ENCODE measurements at regions not wholly inside any gene's neighbourhood (a gene's known extent, or its start where the extent isn't known, plus 50 kb on each side); places are given as distances from the start of the nearest gene placed in this dataset.
A peak's percentile ranks its signal among the peaks of the same experiment; 100 is the strongest.

GRCh38 chr1:116261227-116261626, 111.8 kb upstream of the ATP1A1 start:
- intact Hi-C loops (cut with micrococcal nuclease), result no loop called here
- Mint-ChIP-seq H3K27ac (peak overlapping the region in 1 of 7 donors; percentile 40), H3K9me3 (no peaks in the 10 kb centered on the region), H3K4me1 (peaks cover 5 to 24% (median 16%) of the 10 kb centered on the region in 4 donors), H3K36me3 (no peaks in the 10 kb centered on the region), H3K27me3 (peaks cover 0 to 1% of the 10 kb centered on the region in 2 donors), H3K4me3 (no peak overlapping the region)
- Histone ChIP-seq H3K36me3 (ENCODE audit: insufficient read depth, low read length) (no peaks in the 10 kb centered on the region), H3K27ac (ENCODE audit: low read depth, low read length) (no peak overlapping the region), H3K9me3 (ENCODE audit: control insufficient read depth in 1 of 2, low read length in 2 of 2) (no peaks in the 10 kb centered on the region), H3K27me3 (ENCODE audit: insufficient read depth, low read length) (no peaks in the 10 kb centered on the region), H3K4me3 (ENCODE audit: low read length in 2 of 2) (no peak overlapping the region), H3K4me1 (ENCODE audit: insufficient read depth, low read length) (no peaks in the 10 kb centered on the region)
- CTCF ChIA-PET (ENCODE audit: partially characterized antibody), result no interaction called here
- POLR2A ChIA-PET (ENCODE audit: partially characterized antibody), result no interaction called here
- no peak for DNase-seq

GRCh38 chr1:116262207-116262994, 110.6 kb upstream of the ATP1A1 start:
- Histone ChIP-seq H3K9me3 (ENCODE audit: control insufficient read depth in 1 of 2, low read length in 2 of 2) (no peaks in the 10 kb centered on the region), H3K27ac (ENCODE audit: low read depth, low read length) (no peak overlapping the region), H3K4me3 (ENCODE audit: low read length in 2 of 2) (no peak overlapping the region), H3K4me1 (ENCODE audit: insufficient read depth, low read length) (no peaks in the 10 kb centered on the region), H3K27me3 (ENCODE audit: insufficient read depth, low read length) (no peaks in the 10 kb centered on the region), H3K36me3 (ENCODE audit: insufficient read depth, low read length) (no peaks in the 10 kb centered on the region)
- Mint-ChIP-seq H3K36me3 (no peaks in the 10 kb centered on the region), H3K27ac (peak overlapping the region in 2 of 7 donors; percentile 7 to 73), H3K9me3 (no peaks in the 10 kb centered on the region), H3K4me3 (no peak overlapping the region), H3K4me1 (peaks cover 5 to 26% (median 16%) of the 10 kb centered on the region in 4 donors), H3K27me3 (peaks cover 0 to 1% of the 10 kb centered on the region in 2 donors)
- DNase-seq, result no peak
- CTCF ChIA-PET (ENCODE audit: partially characterized antibody), result no interaction called here
- POLR2A ChIA-PET (ENCODE audit: partially characterized antibody), result interaction anchor here (0.6 kb wide), 1 partner anchor 59 kb away, joined by 3 read pairs; no protein-coding TSS in a partner anchor
- intact Hi-C loops (cut with micrococcal nuclease), result no loop called here

GRCh38 chr1:116262995-116263385, 110.1 kb upstream of the ATP1A1 start:
- no peaks in the 10 kb centered on the region for H3K36me3 ChIP-seq (ENCODE audit: insufficient read depth, low read length)
- no peaks in the 10 kb centered on the region for H3K9me3 ChIP-seq (ENCODE audit: control insufficient read depth in 1 of 2, low read length in 2 of 2)
- H3K9me3 Mint-ChIP-seq, result no peaks in the 10 kb centered on the region
- H3K27ac Mint-ChIP-seq, result no peak overlapping the region
- no peak overlapping the region for H3K4me3 Mint-ChIP-seq
- POLR2A ChIA-PET (ENCODE audit: partially characterized antibody), result interaction anchor here (0.6 kb wide), 1 partner anchor 59 kb away, joined by 3 read pairs; no protein-coding TSS in a partner anchor
- H3K4me1 ChIP-seq (ENCODE audit: insufficient read depth, low read length), result peaks cover 2% of the 10 kb centered on the region
- H3K4me1 Mint-ChIP-seq, result peaks cover 8 to 32% (median 17%) of the 10 kb centered on the region in 4 donors
- no peaks in the 10 kb centered on the region for H3K36me3 Mint-ChIP-seq
- intact Hi-C loops (cut with micrococcal nuclease), result no loop called here
- H3K27ac ChIP-seq (ENCODE audit: low read depth, low read length), result no peak overlapping the region
- CTCF ChIA-PET (ENCODE audit: partially characterized antibody), result no interaction called here
- no peak overlapping the region for H3K4me3 ChIP-seq (ENCODE audit: low read length in 2 of 2)
- H3K27me3 ChIP-seq (ENCODE audit: insufficient read depth, low read length), result no peaks in the 10 kb centered on the region
- H3K27me3 Mint-ChIP-seq, result peaks cover 0 to under 1% of the 10 kb centered on the region in 2 donors
- DNase-seq, result no peak

- Histone ChIP-seq H3K9me3 (ENCODE audit: control insufficient read depth in 1 of 2, low read length in 2 of 2) (no peaks in the 10 kb centered on the region), H3K36me3 (ENCODE audit: insufficient read depth, low read length) (no peaks in the 10 kb centered on the region), H3K27me3 (ENCODE audit: insufficient read depth, low read length) (no peaks in the 10 kb centered on the region), H3K27ac (ENCODE audit: low read depth, low read length) (no peak overlapping the region), H3K4me3 (ENCODE audit: low read length in 2 of 2) (no peak overlapping the region), H3K4me1 (ENCODE audit: insufficient read depth, low read length) (peaks cover 6% of the 10 kb centered on the region)
- Mint-ChIP-seq H3K36me3 (no peaks in the 10 kb centered on the region), H3K4me3 (no peak overlapping the region), H3K27ac (peak overlapping the region in 1 of 7 donors; percentile 52), H3K27me3 (no peaks in the 10 kb centered on the region), H3K9me3 (no peaks in the 10 kb centered on the region), H3K4me1 (peaks cover 0 to 16% (median 13%) of the 10 kb centered on the region in 4 donors)
- POLR2A ChIA-PET (ENCODE audit: partially characterized antibody), result no interaction called here
- intact Hi-C loops (cut with micrococcal nuclease), result no loop called here
- no peak for DNase-seq
- CTCF ChIA-PET (ENCODE audit: partially characterized antibody), result no interaction called here
Measured at GRCh38 chr1:116265931-116266863, 106.8 kb upstream of the ATP1A1 start.

- H3K4me3 ChIP-seq (ENCODE audit: low read length in 2 of 2), result no peak overlapping the region
- Mint-ChIP-seq H3K27ac (no peak overlapping the region), H3K36me3 (no peaks in the 10 kb centered on the region), H3K9me3 (no peaks in the 10 kb centered on the region), H3K4me3 (no peak overlapping the region), H3K4me1 (peaks cover 0 to 15% (median 11%) of the 10 kb centered on the region in 4 donors), H3K27me3 (no peaks in the 10 kb centered on the region)
- CTCF ChIA-PET (ENCODE audit: partially characterized antibody), result no interaction called here
- no peak overlapping the region for H3K27ac ChIP-seq (ENCODE audit: low read depth, low read length)
- no peaks in the 10 kb centered on the region for H3K36me3 ChIP-seq (ENCODE audit: insufficient read depth, low read length)
- no peak for DNase-seq
- no peaks in the 10 kb centered on the region for H3K9me3 ChIP-seq (ENCODE audit: control insufficient read depth in 1 of 2, low read length in 2 of 2)
- peaks cover 6% of the 10 kb centered on the region for H3K4me1 ChIP-seq (ENCODE audit: insufficient read depth, low read length)
- POLR2A ChIA-PET (ENCODE audit: partially characterized antibody), result no interaction called here
- H3K27me3 ChIP-seq (ENCODE audit: insufficient read depth, low read length), result no peaks in the 10 kb centered on the region
- intact Hi-C loops (cut with micrococcal nuclease), result no loop called here
Measured at GRCh38 chr1:116266864-116267212, 106.2 kb upstream of the ATP1A1 start.

- Mint-ChIP-seq H3K27me3 (no peaks in the 10 kb centered on the region), H3K36me3 (no peaks in the 10 kb centered on the region), H3K27ac (peak overlapping the region in 1 of 7 donors; percentile 19), H3K9me3 (no peaks in the 10 kb centered on the region), H3K4me3 (no peak overlapping the region), H3K4me1 (peaks cover 0 to 13% (median 9%) of the 10 kb centered on the region in 4 donors)
- DNase-seq, result no peak
- Histone ChIP-seq H3K4me1 (ENCODE audit: insufficient read depth, low read length) (peaks cover 6% of the 10 kb centered on the region), H3K4me3 (ENCODE audit: low read length in 2 of 2) (no peak overlapping the region), H3K36me3 (ENCODE audit: insufficient read depth, low read length) (no peaks in the 10 kb centered on the region), H3K27me3 (ENCODE audit: insufficient read depth, low read length) (no peaks in the 10 kb centered on the region), H3K9me3 (ENCODE audit: control insufficient read depth in 1 of 2, low read length in 2 of 2) (no peaks in the 10 kb centered on the region), H3K27ac (ENCODE audit: low read depth, low read length) (no peak overlapping the region)
- intact Hi-C loops (cut with micrococcal nuclease), result no loop called here
- ChIA-PET POLR2A (ENCODE audit: partially characterized antibody) (no interaction called here), CTCF (ENCODE audit: partially characterized antibody) (interaction anchor here (0.9 to 1.0 kb wide), 2 partner anchors 107 to 216 kb away, joined by 3 read pairs; no protein-coding TSS in a partner anchor)
Measured at GRCh38 chr1:116268211-116268610, 104.8 kb upstream of the ATP1A1 start.

GRCh38 chr1:116270316-116271057, 102.6 kb upstream of the ATP1A1 start:
- Histone ChIP-seq H3K27me3 (ENCODE audit: insufficient read depth, low read length) (no peaks in the 10 kb centered on the region), H3K27ac (ENCODE audit: low read depth, low read length) (no peak overlapping the region), H3K9me3 (ENCODE audit: control insufficient read depth in 1 of 2, low read length in 2 of 2) (no peaks in the 10 kb centered on the region), H3K4me1 (ENCODE audit: insufficient read depth, low read length) (peaks cover 6% of the 10 kb centered on the region), H3K4me3 (ENCODE audit: low read length in 2 of 2) (no peak overlapping the region), H3K36me3 (ENCODE audit: insufficient read depth, low read length) (no peaks in the 10 kb centered on the region)
- POLR2A ChIA-PET (ENCODE audit: partially characterized antibody), result no interaction called here
- H3K27ac Mint-ChIP-seq, result no peak overlapping the region
- H3K4me3 Mint-ChIP-seq, result no peak overlapping the region
- peaks cover 0 to 14% (median 10%) of the 10 kb centered on the region in 4 donors for H3K4me1 Mint-ChIP-seq
- CTCF ChIA-PET (ENCODE audit: partially characterized antibody), result interaction anchor here (0.5 kb wide), 1 partner anchor 56 kb away, joined by 3 read pairs; no protein-coding TSS in a partner anchor
- intact Hi-C loops (cut with micrococcal nuclease), result no loop called here
- H3K9me3 Mint-ChIP-seq, result no peaks in the 10 kb centered on the region
- H3K27me3 Mint-ChIP-seq, result no peaks in the 10 kb centered on the region
- H3K36me3 Mint-ChIP-seq, result no peaks in the 10 kb centered on the region
- DNase-seq, result no peak
